HG03520 (cell line): ENCODE measurements at regions not wholly inside any gene's neighbourhood (a gene's known extent, or its start where the extent isn't known, plus 50 kb on each side); places are given as distances from the start of the nearest gene placed in this dataset.

Source experiments
- ATAC-seq: cut with Tn5 transposase; IDR thresholded peaks from one replicate; pipeline ENCODE4 v1.9.1; 2021; ENCODE audit warnings: mild to moderate bottlenecking, moderate library complexity; ENCODE audit not compliant: unreplicated experiment

DNA sequence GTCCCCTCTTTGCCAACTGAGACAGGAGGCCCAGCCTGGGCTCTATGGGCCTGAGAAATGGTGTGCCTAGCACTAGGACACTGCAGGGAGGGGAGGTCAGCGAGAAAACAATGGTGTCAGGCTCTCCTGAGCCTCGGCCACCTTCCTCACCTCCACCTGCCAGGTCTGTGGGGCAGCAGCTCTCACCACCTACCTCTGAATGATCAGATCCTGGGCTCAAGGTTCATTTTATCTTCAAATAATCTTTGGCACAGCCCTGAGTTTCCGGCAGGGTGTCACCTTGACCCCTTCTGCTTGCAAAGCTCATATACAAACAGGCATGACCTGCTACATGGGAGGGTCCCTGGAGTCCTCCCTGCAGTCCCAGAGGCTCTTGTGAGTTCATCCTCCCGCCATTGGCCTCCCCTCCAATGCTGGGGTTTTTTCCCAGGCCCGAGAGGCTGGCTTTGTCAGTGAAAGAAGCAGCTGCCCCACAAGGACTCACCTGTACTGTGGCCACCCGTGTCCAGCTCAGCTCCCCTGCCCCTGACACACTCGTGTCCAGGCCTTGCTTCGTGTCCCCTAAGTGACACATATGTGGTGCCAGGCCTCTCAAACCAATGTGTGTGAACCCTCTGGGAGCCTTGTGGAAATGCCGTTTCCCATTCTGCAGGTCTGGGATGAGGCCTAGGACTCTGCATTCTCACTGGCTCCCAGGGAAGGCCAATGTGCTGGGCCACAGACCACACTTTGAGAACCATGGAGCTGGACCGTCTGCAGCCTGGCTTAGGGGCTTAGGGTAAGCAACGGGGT is 176.8 kb upstream of the CIBAR2 start:
- no peak for ATAC-seq

DNA sequence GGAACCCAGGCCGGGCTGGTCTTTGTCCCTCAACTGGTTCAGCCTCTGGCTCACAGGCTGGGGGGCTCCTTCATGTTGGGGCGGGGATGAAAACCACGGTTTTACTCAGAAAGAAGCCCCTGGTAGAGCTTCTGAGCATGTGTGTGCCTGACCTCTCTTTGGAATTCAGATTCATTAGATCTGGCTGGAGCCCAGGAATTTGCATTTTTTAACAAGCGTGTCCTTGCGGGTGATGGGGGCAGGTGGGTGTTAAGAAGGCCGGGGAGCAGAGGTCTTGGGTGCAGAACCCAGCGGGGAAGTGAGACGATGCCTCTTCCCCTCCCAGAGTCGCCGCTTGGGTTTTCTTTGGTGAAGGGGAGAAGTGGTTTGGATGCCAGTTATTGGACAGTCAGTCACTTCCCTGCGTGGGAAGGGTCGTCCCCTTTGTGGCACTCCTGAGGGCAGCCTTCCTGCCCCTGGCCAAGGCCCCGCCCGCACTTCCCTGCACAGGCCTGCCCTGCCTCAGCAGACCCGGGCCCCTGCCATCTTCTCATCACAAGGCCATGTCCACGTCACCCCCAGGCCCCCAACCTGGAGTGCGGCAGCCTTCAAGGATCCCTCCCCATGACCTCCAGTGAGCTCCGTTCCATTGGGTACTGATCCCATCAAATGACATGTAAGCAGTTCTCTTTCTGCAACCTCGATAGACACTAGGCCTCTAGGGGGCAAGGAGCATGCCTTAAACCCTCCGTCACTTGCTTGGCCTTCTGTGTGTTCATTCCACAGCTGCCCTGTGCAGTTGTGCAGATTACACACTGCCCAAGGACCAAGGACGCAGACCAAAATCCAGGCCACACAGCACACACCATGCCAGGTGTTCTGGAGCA is 177.7 kb upstream of the CIBAR2 start:
- ATAC-seq = no peak

DNA sequence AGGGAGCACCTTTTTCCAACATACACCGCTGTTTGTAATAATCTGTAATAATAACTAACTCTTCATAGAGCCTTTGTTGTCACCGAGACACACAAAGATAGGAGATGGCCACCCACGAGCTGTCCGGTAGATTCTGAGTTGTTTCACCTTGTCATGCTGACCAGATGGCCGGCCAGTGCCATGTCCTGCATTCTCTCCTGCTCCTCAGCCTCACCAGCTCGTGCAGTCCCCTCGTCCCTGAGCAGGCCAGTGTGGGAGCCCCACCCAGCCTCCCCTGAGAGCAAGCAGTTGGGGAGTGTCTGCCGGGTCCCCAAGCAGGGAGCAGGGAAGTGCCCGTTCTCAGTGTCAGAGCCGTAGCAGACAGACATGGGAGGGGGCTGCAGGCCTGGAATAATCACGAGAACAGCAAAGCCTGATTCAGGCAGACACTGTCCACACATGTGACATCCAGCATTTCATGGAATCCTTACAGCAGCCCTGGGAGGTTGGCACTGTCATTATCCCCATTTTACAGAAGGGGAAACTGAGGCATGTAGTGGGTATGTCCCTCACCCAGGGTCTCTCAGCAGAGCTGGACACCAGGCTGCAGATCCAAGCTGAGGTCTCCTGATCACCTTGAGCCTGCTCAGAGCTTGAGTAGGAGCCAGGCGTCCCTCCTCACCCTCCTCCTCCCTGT is 178.5 kb upstream of the CIBAR2 start:
- no peak for ATAC-seq

DNA sequence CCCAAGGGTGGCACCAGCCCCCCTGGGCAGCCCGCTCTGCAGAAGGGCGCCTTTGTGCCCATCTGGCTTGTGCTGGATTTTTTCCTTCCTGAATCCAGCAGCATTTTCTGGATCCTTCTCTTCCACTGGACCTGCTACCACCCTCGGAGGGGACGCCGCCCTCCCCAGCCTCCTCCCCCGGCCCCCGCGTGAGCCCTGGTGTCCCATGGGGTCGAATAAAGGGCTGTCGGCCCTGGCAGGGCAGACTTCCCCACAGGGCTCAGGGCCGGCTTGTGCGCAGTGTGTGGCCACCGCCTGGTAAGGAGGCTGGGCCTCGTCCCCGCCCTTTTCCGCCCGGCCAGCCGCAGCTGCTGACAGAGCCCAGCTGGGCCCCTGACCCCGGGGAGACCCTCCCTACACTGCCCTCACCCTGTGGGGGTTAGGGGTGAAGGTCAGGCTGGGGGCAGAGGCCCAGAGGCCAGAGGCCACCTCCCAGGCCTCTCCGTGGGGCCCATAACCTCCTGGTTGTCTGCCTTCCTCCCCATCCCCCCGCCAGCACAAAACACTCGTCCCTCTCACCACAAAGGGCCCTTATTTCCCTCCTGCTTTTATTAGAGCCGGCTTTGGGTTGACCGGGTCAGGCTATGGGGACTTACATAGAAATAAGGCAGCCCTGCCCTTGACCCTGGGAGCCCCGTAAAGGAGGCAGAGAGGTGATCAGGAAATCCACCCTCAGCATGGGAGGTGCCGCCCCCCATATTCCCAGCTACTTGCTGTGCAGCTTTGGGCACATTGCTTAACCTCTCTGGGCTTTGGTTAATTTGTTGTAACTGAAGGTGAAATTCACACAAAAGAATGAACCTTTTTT is 179.3 kb upstream of the CIBAR2 start:
- ATAC-seq = no peak

DNA sequence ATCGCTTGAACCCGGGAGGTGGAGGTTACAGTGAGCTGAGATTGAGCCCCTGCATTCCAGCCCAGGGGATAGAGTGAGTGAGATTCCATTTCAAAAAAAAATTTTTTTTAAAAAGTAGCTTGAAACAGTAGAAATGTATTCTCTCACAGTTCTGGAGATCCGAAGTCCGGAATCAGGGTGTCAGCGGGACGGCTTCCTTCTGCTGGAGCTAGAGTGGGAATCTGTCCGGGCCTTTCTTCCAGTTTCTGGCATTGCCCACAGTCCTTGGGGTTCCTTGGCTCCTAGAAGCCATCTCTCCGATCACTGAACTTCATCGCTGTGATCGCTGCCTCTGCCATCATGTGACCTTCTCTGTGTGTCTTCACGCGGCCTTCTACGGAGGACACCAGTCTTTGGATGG is 181.2 kb upstream of the CIBAR2 start:
- ATAC-seq = no peak

DNA sequence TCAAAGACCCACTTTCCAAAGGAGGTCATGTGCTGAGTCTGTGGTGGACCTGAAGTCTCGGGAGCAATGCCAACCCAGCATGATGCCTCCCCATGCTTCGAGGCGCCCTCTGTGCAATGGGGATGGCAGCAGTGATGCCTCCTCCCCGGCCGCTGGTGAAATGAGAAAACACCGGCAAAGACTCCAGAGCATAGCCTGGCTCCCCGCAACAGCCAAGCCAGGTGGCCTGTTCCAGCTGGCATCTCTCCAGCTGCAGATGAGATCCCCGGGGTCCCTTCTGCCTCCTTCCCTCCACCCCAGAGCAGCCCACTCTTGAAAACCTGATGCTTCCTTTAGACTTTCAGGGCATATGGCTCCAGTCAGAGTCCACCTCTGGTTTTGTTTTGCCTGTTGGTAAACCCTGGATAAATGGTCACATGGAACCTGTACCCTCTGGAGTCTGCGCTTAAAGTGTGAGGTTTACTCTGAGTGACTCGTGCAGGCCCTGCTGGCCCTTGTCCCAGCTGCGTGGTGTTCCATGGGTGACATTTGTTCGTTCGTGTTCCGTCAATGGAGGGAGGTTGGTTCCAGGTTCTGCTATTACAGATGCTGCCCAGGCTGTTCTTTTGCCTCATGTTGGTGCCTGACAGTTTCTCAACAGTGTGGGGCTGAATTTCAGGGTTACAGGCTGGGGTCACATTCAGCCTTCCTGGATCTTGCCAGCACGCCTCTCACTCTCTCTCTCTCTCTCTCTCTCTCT is 181.8 kb upstream of the CIBAR2 start:
- ATAC-seq = no peak

DNA sequence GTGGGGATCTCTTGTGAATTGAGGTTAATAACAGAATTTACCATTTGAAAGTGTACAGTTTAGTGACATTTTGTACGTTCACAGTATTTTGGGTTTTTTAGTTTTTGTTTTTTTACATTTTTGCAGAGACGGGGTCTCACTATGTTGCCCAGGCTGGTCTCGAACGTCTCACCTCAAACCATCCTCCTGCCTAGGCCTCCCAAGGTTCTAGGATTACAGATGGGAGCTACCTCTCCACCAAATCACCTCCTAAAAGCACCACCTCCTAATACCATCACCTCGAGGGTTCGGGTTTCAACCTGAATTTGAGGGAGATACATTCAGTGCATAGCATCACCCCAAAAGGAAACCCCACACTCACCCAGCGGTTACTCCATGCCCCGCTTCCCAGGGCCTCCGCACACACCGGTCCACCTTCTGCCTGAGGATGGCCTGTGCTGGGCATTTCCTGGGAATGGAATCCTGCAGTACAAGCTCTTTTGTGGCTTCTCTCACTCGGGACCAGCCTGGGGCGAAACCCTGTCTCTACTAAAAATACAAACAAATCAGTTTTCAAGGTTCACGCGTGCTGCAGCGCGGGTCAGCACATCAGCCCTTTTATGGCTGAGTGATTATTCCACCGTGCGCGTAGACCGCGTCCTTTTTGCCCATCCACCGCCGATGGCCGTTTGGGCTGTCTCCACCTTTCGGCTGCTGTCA is 182.7 kb upstream of the CIBAR2 start:
- no peak for ATAC-seq

DNA sequence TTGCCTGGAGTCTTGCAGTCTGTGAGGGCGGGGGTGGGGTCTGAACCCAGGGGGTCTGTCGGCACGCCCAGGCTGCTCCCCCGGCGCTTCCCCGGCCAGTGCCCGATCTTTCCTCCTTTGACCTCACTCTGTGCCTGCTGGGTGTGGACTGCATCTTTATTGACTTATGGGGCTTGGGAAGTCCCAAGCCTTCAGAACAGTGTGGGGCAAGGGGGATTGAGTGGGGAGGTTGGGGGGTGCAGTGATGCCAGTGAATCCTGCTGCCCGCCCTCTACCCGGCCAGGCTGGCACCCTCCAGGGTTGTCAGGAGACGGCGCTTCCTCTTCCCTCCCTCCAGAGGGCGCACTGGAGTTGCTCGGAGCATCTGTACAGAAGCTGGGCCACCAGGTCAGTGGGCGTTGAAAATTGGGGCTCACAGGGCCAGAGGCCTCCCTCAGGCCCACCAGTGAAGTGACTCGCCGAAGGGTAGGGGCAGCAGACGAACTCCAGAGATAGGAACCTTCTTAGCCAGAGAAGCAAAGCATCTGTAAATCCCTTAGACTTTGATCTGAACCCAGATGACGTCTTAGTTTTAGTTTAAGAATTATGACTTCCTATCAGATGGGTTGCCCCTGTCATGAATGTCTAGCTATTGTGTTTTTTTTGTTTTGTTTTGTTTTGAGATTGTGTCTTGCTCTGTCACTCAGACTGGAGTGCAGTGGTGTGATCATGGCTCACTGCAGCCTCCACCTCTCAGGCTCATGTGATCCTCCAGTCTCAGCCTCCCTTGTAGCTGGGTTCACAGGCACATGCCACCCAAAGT is 184.8 kb upstream of the CIBAR2 start:
- ATAC-seq = no peak

DNA sequence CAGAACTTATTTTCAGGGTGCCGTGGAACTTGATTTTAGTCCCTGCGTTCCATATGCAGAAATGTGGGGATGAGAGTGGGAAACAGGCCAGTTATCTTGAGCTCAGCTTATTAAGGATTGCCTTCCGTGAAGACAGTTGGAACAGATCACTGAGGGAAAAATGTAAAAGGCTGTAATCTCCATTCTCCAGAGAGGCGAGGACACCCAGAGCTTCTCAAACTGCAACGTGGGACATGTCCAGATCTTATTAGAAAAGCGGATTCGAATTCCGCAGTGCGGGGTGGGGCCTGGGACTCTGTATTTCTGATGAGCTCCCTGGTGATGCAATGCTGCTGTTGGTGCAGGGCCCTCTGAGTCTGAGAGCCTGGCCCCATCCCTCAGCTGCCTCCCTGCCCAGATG is 185.6 kb upstream of the CIBAR2 start:
- ATAC-seq = no peak

DNA sequence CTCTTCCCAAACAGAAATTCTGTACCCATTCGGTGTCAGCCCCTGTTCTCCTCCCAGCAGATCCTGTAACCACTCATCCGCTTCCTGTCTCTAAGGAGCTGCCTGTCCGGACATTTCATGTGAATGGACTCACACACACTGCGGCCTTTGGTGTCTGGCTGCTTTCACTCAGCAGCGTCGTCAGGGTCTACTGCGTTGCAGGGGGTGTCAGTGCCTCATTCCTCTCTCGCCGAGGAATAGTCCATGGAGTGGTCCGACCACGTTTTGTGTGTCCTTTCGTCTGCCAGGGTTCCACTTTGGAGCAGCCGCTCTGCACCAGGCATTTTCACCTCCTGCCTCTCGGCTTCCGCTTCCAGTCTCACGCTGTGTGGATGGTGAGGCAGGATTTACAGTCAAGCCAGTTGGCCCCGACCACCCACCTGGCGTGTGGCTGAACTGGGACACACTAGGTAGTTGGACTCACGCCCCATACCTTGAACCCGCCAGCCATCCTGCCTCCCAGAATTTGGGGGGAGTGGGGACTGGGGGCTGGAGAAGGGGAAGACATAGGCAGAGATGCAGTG is 188.2 kb upstream of the CIBAR2 start:
- no peak for ATAC-seq

DNA sequence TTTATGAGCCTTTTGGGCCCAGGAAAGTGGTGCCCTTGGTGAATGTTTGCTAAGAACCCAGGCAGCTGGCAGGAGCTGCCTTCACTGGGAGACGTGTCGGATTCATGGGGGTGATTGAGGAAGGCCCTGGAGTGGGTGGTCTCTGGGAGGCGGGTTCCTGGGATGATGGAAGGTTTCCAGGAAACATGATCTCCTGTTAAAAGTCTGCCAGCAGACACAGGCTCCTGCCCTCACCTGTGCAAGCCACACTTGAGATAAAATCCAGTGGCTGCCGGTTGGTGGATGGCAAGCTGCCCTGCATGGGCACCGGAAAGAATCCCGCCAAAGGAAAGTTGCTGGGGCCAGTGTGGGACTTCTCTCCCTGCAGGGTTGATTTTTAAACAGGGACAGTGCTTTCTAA is 189.0 kb upstream of the CIBAR2 start:
- no peak for ATAC-seq

DNA sequence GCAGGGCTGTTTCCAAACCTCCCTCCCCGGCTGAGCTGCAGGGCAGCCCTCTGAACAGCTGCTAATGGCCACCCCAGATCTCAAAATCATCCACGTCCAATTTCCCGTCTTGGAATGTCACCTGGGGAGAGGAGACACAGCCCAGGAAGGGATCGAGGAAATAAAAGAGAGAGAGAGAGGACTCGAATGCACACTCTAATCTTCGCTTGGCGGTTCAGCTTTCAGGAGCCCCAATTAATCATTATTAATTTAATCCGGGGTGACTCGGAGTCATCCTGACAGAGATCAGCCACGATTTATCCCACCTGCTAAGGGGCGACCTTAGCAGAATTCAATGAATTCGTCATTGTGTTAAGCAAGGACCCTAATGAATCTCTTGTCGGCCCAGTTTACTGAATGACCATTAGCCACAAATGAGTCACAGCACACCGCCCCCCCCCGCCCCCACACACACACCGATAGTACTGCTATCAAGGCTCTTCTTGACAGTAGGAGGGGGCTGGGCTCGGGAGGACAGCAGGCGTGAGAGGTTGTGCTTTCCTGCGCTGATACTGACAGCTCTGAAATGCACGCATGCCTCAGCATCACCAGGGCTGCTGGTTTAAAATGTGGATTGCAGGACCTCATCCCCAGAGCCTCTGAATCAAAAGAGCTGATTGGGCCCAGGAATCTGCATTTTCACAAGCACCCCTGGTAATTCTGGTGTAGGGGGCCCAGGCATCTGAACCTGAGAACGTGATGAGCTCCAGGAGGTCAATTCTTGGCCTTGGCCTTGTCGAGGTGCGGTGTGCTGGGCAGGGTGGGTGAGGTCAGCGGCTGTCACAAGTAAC is 190.0 kb upstream of the CIBAR2 start:
- ATAC-seq = no peak

DNA sequence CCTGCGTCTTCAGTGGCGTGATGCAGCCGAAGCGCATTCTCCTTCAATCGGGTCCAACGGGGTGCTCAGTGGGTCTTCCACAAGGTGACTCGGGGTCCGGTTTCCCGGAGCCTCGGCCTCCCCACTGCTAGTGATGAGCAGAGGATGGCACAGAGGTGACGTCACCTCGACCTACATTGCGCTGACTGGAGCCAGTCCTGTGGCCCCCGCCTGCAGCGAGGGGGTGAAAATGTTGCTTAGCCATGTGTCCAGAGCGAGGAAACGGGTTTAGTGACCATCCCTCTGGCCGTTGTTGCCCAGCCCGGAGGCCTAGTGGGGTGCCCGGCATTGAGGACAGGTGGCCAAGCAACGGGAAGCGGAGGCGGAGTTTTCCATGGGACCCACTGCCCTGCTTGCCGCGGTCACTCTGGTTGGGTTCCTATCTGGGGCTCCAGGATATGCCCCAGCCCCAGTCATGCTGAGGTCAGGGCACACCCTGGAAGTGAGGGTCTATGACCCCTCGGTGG is 190.6 kb upstream of the CIBAR2 start:
- no peak for ATAC-seq

DNA sequence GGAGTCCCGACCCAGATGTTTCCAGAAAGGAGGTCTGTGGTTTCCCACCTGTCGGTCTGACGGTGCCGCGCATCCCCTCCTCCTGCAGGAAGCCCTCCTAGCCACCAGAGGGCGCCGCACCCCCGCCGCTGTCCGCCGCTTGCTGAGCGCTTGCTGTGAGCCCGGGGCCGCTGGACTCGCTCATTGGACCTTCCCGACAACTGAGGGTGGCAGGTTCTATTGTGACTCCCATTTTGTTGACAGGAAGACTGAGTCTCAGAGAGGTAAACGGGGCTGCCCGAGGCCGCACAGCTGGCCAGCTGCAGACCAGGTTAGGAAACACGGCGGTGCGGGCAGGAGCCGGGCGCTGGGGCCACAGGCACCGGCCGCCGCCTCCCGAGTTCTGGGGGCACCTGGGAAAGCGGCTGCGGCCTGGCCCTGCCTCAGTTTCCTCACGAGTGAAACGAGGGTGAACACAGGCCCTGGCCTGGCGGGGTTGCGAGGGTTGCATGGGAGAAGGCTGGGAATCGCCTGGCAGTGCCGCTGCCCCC is 191.1 kb upstream of the CIBAR2 start:
- ATAC-seq = no peak

DNA sequence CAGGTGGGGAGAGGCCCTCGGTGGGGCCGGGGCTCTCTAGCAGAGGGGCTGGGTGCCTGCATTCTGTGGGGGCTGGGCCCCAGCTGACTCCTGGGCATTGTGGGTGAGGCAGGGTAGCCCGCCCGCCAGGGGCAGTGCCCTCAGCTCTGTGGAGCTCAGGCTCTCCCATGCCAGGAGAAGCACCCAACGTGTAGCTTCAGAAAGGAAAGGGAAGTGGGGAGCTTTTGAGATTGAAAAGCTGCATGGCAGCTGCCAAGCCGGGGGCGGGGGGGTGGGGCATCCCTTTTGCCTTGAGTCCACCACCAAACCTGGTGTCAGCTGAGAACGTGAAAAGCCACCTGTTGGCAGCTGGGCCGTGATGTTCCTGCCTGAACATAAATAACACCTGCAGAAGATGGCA is 192.1 kb upstream of the CIBAR2 start:
- ATAC-seq = no peak

DNA sequence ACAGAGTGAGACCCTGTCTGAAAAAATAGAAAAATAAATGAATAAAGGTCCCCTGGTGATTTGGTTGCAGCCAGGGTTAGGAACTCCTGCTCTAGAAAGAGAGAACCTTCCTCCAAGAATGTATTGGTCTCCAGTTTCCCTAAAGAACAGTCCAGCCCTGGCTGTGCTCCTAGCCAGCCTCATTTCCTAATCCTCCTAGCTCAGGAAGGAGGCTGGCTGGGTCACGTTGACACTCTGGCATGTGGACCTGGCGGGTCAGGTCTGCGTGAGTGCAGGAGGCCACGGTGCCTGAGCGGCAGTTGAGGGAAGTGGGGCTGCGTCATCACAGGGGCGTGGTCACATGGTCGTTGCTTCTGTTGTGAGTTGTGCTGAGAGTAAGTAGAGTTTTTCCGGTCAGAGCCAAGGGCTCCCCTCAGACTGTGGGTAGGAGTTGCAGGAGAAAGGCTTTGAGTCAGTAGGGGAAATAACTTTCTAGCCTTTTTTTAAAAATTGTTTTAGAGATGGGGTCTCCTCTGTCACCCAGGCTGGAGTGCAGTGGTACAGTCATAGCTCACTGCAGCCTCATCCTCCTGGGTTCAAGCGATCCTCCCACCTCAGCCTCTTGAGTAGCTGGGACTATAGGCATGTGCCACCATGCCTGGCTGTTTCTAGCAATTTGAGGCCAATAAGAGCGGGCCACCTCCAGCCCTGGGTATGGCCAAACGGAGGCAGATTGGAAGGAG is 194.0 kb upstream of the CIBAR2 start:
- peak; percentile 71 for ATAC-seq
